ENCODE measurements at regions not wholly inside any gene's neighbourhood (a gene's known extent, or its start where the extent isn't known, plus 50 kb on each side); places are given as distances from the start of the nearest gene placed in this dataset.

DNA sequence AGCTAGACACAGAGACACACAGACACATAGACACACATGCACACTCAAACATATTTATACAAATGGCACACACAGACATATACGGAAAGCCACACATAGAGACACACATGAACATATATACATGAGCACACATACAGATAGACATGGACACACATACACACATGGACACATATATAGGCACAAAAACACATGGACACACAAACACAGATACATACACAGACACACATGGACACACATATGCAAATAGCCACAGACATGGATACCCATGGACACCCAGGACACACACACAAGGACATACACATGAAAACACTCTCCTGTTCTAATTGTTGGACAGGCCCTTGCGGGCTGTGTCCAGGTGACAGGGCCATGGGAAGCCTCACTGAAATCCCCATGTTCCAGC lies 160.1 kb downstream of the IRS1 start:
- no peak for TF ChIP-seq POLR2A (IDR thresholded peaks at IDR 0.05)
- TF ChIP-seq, protein P1, sequence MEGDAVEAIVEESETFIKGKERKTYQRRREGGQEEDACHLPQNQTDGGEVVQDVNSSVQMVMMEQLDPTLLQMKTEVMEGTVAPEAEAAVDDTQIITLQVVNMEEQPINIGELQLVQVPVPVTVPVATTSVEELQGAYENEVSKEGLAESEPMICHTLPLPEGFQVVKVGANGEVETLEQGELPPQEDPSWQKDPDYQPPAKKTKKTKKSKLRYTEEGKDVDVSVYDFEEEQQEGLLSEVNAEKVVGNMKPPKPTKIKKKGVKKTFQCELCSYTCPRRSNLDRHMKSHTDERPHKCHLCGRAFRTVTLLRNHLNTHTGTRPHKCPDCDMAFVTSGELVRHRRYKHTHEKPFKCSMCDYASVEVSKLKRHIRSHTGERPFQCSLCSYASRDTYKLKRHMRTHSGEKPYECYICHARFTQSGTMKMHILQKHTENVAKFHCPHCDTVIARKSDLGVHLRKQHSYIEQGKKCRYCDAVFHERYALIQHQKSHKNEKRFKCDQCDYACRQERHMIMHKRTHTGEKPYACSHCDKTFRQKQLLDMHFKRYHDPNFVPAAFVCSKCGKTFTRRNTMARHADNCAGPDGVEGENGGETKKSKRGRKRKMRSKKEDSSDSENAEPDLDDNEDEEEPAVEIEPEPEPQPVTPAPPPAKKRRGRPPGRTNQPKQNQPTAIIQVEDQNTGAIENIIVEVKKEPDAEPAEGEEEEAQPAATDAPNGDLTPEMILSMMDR (IDR thresholded peaks at IDR 0.05), result no peak

Data from testis (tissue), 2 donors.